Panc1 (cell line): ENCODE measurements at regions not wholly inside any gene's neighbourhood (a gene's known extent, or its start where the extent isn't known, plus 50 kb on each side); places are given as distances from the start of the nearest gene placed in this dataset.

ENCODE experiments used
- ATAC-seq: fragments of 200-7000 bp; cut with Tn5 transposase; 2 replicates; pipeline ENCODE4 v1.9.1; 2020; ENCODE audit warnings: mild to moderate bottlenecking, moderate library complexity
- BruUV-seq: library from RNA; stranded (reverse); fragments of 400-500 nt; replicated peaks from 2 replicates; lab custom pipeline; 2021; lab: Mats Ljungman, UMichigan
- CTCF ChIA-PET: fragments of 300-600 bp; sonication (Branson Sonifier 250); formaldehyde crosslinking; loops from one replicate; lab custom pipeline; 2022; ENCODE audit warnings: antibody characterized with exemption; lab: Charles Lee
- POLR2A ChIA-PET: fragments of 300-600 bp; sonication (Branson Sonifier 250); formaldehyde crosslinking; loops from one replicate; lab custom pipeline; 2022; ENCODE audit warnings: antibody characterized with exemption; lab: Charles Lee
- DNase-seq: peaks from one replicate; pipeline ENCODE4 v3.0.0-alpha.2; 2010; ENCODE audit warnings: low read depth, low spot score
- H3K27ac ChIP-seq: 2 replicates; pipeline ENCODE4 v1.5.1; 2011; ENCODE audit warnings: mild to moderate bottlenecking, low read length, inconsistent platforms
- H3K27me3 ChIP-seq: fragments of 200-500 bp; sonication (Bioruptor generic); 2 replicates; pipeline ENCODE4 v1.6.0; 2014; ENCODE audit warnings: low read length, inconsistent platforms; ENCODE audit not compliant: control insufficient read depth, insufficient read depth
- H3K36me3 ChIP-seq: fragments of 200-500 bp; sonication (Bioruptor generic); 2 replicates; pipeline ENCODE4 v1.5.1; 2014; ENCODE audit warnings: inconsistent platforms, mild to moderate bottlenecking, low read length, moderate library complexity; ENCODE audit not compliant: control insufficient read depth, insufficient read depth
- H3K4me1 ChIP-seq: 2 replicates; pipeline ENCODE4 v1.5.1; 2011; ENCODE audit warnings: inconsistent platforms, mild to moderate bottlenecking, low read length, moderate library complexity; ENCODE audit not compliant: control insufficient read depth, insufficient read depth
- H3K4me3 ChIP-seq, 2 experiments: 2 replicates each; pipeline ENCODE4 v1.5.1; 2011 to 2012; ENCODE audit warnings: low read depth in 2 of 2, low read length in 2 of 2, mild to moderate bottlenecking in 2 of 2, inconsistent platforms in 1 of 2, moderate library complexity in 1 of 2
- H3K9me3 ChIP-seq: fragments of 200-500 bp; sonication (Bioruptor generic); 2 replicates; pipeline ENCODE4 v1.5.1; 2014; ENCODE audit warnings: low read depth, mild to moderate bottlenecking, inconsistent platforms, low read length, moderate library complexity; ENCODE audit not compliant: control insufficient read depth, insufficient read depth
- CTCF ChIP-seq: fragments of 450-650 bp; IDR thresholded peaks from 2 replicates; pipeline ENCODE4 v1.5.1; 2017; ENCODE audit warnings: mild to moderate bottlenecking
- POLR2AphosphoS5 ChIP-seq: IDR thresholded peaks from 2 replicates; pipeline ENCODE4 v1.6.1; 2012; ENCODE audit warnings: mild to moderate bottlenecking, low read depth, low read length, moderate library complexity
- REST ChIP-seq, 2 experiments: IDR thresholded peaks; 2 replicates each; pipeline ENCODE4 v1.6.1; 2011 to 2012; ENCODE audit warnings: low read depth in 2 of 2, control low read depth in 1 of 2, low read length in 1 of 2, mild to moderate bottlenecking in 1 of 2, moderate library complexity in 1 of 2; ENCODE audit not compliant: insufficient read depth in 1 of 2
- SIN3A ChIP-seq: IDR thresholded peaks from 2 replicates; pipeline ENCODE4 v1.6.1; 2012; ENCODE audit warnings: low read depth, mild to moderate bottlenecking, low read length, moderate library complexity, borderline replicate concordance; ENCODE audit not compliant: insufficient read depth
- TCF7L2 ChIP-seq: IDR thresholded peaks from 2 replicates; pipeline ENCODE4 v1.6.1; 2011; ENCODE audit warnings: mild to moderate bottlenecking, low read depth, low read length, inconsistent platforms
- in situ Hi-C: cut with HindIII; loops from 2 replicates; pipeline ENCODE4 v1.10.0; 2016; ENCODE audit warnings: low sequenced_read_pairs, low pct_unique_long_range_greater_than_20kb
- intact Hi-C: fragments of 100-400 bp; cut with micrococcal nuclease; formaldehyde crosslinking; loops from one replicate; pipeline ENCODE4 v1.10.0; 2022; ENCODE audit not compliant: unreplicated experiment

- H3K4me3 ChIP-seq: no peak overlapping the region
- H3K9me3 ChIP-seq: no peaks in the 10 kb centered on the region
- in situ Hi-C loops: no loop called here
- no TSS peak for BruUV-seq
- ChIA-PET CTCF (no interaction called here), POLR2A (no interaction called here)
- H3K27ac ChIP-seq: no peak overlapping the region
- DNase-seq (no peak), ATAC-seq (no peak)
- no peak for TF ChIP-seq TCF7L2
- TF ChIP-seq SIN3A: no peak
- no peaks in the 10 kb centered on the region for H3K27me3 ChIP-seq
- H3K36me3 ChIP-seq: no peaks in the 10 kb centered on the region
- H3K4me1 ChIP-seq: no peaks in the 10 kb centered on the region
- intact Hi-C loops: no loop called here
Observed at GRCh38 chr3:115236496-115236895, 89.4 kb upstream of the ZBTB20 start.

GRCh38 chr3:115239717-115240116, 92.6 kb upstream of the ZBTB20 start:
- intact Hi-C loops (no loop called here), in situ Hi-C loops (no loop called here)
- Histone ChIP-seq H3K4me3 (no peak overlapping the region), H3K27me3 (no peaks in the 10 kb centered on the region), H3K27ac (no peak overlapping the region), H3K9me3 (no peaks in the 10 kb centered on the region), H3K4me1 (no peaks in the 10 kb centered on the region), H3K36me3 (no peaks in the 10 kb centered on the region)
- no TSS peak for BruUV-seq
- TF ChIP-seq CTCF (no peak), TCF7L2 (no peak), REST (IDR thresholded peaks at IDR 0.05; ENCODE audit: insufficient read depth in 1 of 2, low read depth in 2 of 2, low read length in 1 of 2) (no peak), POLR2AphosphoS5 (no peak), SIN3A (no peak)
- ATAC-seq (peak; percentile 80), DNase-seq (peak; percentile 59)
- CTCF ChIA-PET: no interaction called here
- POLR2A ChIA-PET: no interaction called here

- BruUV-seq: no TSS peak
- no peak overlapping the region for H3K4me3 ChIP-seq
- intact Hi-C loops: no loop called here
- H3K27ac ChIP-seq: no peak overlapping the region
- no peak for DNase-seq
- no peak for TF ChIP-seq SIN3A
- TF ChIP-seq CTCF: no peak
- TF ChIP-seq POLR2AphosphoS5: no peak
- TF ChIP-seq TCF7L2: no peak
- no peak for TF ChIP-seq REST (IDR thresholded peaks at IDR 0.05; ENCODE audit: insufficient read depth in 1 of 2, low read depth in 2 of 2, low read length in 1 of 2)
- in situ Hi-C loops: no loop called here
- H3K9me3 ChIP-seq: no peaks in the 10 kb centered on the region
- no peaks in the 10 kb centered on the region for H3K27me3 ChIP-seq
- CTCF ChIA-PET: no interaction called here
- no peaks in the 10 kb centered on the region for H3K4me1 ChIP-seq
- POLR2A ChIA-PET: no interaction called here
- ATAC-seq: no peak
- H3K36me3 ChIP-seq: no peaks in the 10 kb centered on the region
Observed at GRCh38 chr3:115244350-115244749, 97.3 kb upstream of the ZBTB20 start.
